Gastrocnemius medialis (tissue), 4 donors: ENCODE measurements at regions not wholly inside any gene's neighbourhood (a gene's known extent, or its start where the extent isn't known, plus 50 kb on each side); places are given as distances from the start of the nearest gene placed in this dataset.

Experiments
- POLR2A ChIP-seq, 2 donors: fragments of 450-650 bp; IDR thresholded peaks; one replicate each; pipeline ENCODE4 v1.6.1; 2017; ENCODE audit warnings: antibody characterized with exemption in 2 of 2, mild to moderate bottlenecking in 2 of 2, moderate library complexity in 2 of 2
- TF ChIP-seq, protein P1 (sequence below), 5 experiments: fragments of 450-650 bp in 3 of 5; fragments of 200-600 bp in 2 of 5; sonication (generic) in 2 of 5; IDR thresholded peaks in 4 of 5; conservative IDR thresholded peaks in 1 of 5; 1 replicate in 4 of 5; 2 replicates in 1 of 5; pipeline ENCODE4 v1.5.1; 2016 to 2019; ENCODE audit warnings: antibody characterized with exemption in 5 of 5, mild to moderate bottlenecking in 3 of 5, moderate library complexity in 3 of 5

DNA sequence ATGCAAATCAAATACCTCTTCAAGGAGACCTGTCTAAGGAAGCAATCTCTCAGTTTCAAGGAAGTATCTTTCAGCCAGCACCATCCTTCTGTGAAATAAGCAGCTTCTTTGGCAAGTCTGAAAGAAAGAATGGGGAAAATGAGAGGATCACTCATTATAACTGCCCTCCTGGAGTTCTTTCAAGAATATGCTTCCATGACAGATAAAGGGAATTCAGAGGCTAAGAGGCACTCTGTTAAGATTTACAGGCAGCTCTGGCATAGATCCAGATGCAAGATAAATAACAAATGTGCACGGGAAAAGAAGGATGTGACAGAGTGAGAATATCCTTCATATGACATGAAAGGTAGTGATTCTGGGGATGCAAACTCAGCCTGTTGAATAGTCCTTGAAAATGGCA is 348.2 kb upstream of the CCNG1 start:
- TF ChIP-seq, protein P1, sequence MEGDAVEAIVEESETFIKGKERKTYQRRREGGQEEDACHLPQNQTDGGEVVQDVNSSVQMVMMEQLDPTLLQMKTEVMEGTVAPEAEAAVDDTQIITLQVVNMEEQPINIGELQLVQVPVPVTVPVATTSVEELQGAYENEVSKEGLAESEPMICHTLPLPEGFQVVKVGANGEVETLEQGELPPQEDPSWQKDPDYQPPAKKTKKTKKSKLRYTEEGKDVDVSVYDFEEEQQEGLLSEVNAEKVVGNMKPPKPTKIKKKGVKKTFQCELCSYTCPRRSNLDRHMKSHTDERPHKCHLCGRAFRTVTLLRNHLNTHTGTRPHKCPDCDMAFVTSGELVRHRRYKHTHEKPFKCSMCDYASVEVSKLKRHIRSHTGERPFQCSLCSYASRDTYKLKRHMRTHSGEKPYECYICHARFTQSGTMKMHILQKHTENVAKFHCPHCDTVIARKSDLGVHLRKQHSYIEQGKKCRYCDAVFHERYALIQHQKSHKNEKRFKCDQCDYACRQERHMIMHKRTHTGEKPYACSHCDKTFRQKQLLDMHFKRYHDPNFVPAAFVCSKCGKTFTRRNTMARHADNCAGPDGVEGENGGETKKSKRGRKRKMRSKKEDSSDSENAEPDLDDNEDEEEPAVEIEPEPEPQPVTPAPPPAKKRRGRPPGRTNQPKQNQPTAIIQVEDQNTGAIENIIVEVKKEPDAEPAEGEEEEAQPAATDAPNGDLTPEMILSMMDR (IDR thresholded peaks at IDR 0.05 in 4 of 5, conservative IDR thresholded peaks at IDR 0.05 in 1 of 5): no peak
- TF ChIP-seq POLR2A (IDR thresholded peaks at IDR 0.05): no peak
